ENCODE measurements at regions not wholly inside any gene's neighbourhood (a gene's known extent, or its start where the extent isn't known, plus 50 kb on each side); places are given as distances from the start of the nearest gene placed in this dataset.
"Not testable (repeated sequence)": the region's sequence is repeated elsewhere in the genome, so short reads cannot be mapped to it uniquely, and the experiment has no call there.

DNA sequence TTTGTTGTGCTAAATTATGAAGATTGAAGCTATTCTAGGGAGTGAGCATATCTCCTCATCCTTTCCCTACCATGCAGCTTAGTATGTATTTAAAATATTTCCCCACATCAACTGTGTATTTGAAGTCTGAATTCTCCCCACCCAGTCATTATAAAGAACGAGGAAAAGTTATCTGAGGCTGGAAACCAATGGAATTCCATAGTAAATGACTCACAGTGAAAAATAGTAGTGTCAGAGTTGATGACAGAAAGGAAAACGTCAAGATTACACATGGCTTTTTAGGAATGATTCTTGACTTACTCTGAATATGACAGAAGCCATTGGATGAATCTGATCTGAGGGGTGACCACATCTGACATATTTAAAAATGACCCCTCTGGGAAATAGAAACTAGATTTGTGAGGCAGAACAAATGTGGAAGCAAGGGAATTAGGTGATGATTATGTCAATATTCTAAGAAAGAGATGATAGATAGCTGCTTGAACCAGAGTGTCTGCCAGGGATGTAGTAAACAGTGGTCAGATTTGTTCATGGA is 1768.9 kb upstream of the CDH9 start:
- ATAC-seq (replicated peaks; ENCODE audit: extremely low read depth, poor library complexity, severe bottlenecking): no peak
- no peaks in the 10 kb centered on the region for H3K36me3 Mint-ChIP-seq (ENCODE audit: insufficient read depth)
- H3K27me3 Mint-ChIP-seq: no peaks in the 10 kb centered on the region
- no peak overlapping the region for H3K27ac Mint-ChIP-seq (ENCODE audit: low read depth)
- H3K9me3 Mint-ChIP-seq: peaks cover 13% of the 10 kb centered on the region
- H3K4me1 Mint-ChIP-seq: no peaks in the 10 kb centered on the region
- no peak for DNase-seq (ENCODE audit: low spot score in 2 of 2)
- H3K4me3 Mint-ChIP-seq: no peak overlapping the region

GRCh38 chr5:28799035-28799434 is 1760.6 kb upstream of the CDH9 start:
- not testable (repeated sequence) for H3K4me1 Mint-ChIP-seq; H3K36me3 Mint-ChIP-seq (ENCODE audit: insufficient read depth); DNase-seq (ENCODE audit: low spot score in 2 of 2); H3K27me3 Mint-ChIP-seq; H3K4me3 Mint-ChIP-seq; ATAC-seq (replicated peaks; ENCODE audit: extremely low read depth, poor library complexity, severe bottlenecking); H3K27ac Mint-ChIP-seq (ENCODE audit: low read depth)
- peaks cover 11% of the 10 kb centered on the region for H3K9me3 Mint-ChIP-seq

- DNase-seq (ENCODE audit: low spot score in 2 of 2) (no peak), ATAC-seq (replicated peaks; ENCODE audit: extremely low read depth, poor library complexity, severe bottlenecking) (no peak)
- Mint-ChIP-seq H3K36me3 (ENCODE audit: insufficient read depth) (no peaks in the 10 kb centered on the region), H3K4me1 (no peaks in the 10 kb centered on the region), H3K9me3 (peaks cover 19% of the 10 kb centered on the region), H3K4me3 (no peak overlapping the region), H3K27ac (ENCODE audit: low read depth) (no peak overlapping the region), H3K27me3 (no peaks in the 10 kb centered on the region)
Observed at GRCh38 chr5:28788954-28789353, 1750.6 kb upstream of the CDH9 start.

DNA sequence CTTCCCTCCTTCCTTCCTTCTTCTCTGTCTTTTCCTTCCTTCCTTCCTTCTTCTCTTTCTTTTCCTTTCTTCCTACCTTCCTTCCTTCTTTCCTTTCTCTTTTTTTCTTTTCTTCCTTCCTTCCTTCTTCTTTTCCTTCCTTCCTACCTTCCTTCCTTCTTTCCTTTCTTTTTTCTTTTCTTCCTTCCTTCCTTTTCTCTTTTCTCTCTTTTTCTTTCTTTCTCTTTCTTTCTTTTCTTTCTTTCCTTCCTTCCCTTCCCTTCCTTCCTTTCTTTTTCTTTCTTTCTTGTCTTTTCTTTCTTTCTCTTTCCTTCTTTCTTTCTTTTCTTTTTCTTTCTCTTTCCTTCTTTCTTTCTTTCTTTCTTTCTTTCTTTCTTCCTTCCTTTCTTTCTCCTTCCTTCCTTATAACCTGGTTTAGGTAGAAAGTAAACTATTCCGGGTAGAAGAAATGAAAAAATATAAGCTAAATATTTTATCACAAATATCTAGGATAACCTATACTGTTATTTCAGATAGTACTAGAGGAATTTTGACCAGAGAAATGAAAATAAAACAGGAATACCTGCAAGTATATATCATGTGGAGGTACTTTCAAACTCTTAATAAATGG is 1741.8 kb upstream of the CDH9 start:
- Mint-ChIP-seq H3K4me1 (no peaks in the 10 kb centered on the region), H3K4me3 (no peak overlapping the region), H3K9me3 (peaks cover 26% of the 10 kb centered on the region), H3K27me3 (no peaks in the 10 kb centered on the region), H3K36me3 (ENCODE audit: insufficient read depth) (peaks cover 2% of the 10 kb centered on the region), H3K27ac (ENCODE audit: low read depth) (no peak overlapping the region)
- DNase-seq (ENCODE audit: low spot score in 2 of 2) (no peak), ATAC-seq (replicated peaks; ENCODE audit: extremely low read depth, poor library complexity, severe bottlenecking) (no peak)

- Mint-ChIP-seq H3K9me3 (peaks cover 20% of the 10 kb centered on the region), H3K27me3 (no peaks in the 10 kb centered on the region), H3K4me1 (no peaks in the 10 kb centered on the region), H3K27ac (ENCODE audit: low read depth) (no peak overlapping the region), H3K4me3 (no peak overlapping the region), H3K36me3 (ENCODE audit: insufficient read depth) (peaks cover 2% of the 10 kb centered on the region)
- DNase-seq (ENCODE audit: low spot score in 2 of 2) (no peak), ATAC-seq (replicated peaks; ENCODE audit: extremely low read depth, poor library complexity, severe bottlenecking) (no peak)
Observed at GRCh38 chr5:28779161-28779754, 1740.9 kb upstream of the CDH9 start.

GRCh38 chr5:28770307-28770706 is 1731.9 kb upstream of the CDH9 start:
- no peak for ATAC-seq (replicated peaks; ENCODE audit: extremely low read depth, poor library complexity, severe bottlenecking)
- H3K27me3 Mint-ChIP-seq: no peaks in the 10 kb centered on the region
- no peak overlapping the region for H3K27ac Mint-ChIP-seq (ENCODE audit: low read depth)
- peaks cover 12% of the 10 kb centered on the region for H3K9me3 Mint-ChIP-seq
- H3K4me1 Mint-ChIP-seq: no peaks in the 10 kb centered on the region
- no peak overlapping the region for H3K4me3 Mint-ChIP-seq
- DNase-seq (ENCODE audit: low spot score in 2 of 2): no peak
- no peaks in the 10 kb centered on the region for H3K36me3 Mint-ChIP-seq (ENCODE audit: insufficient read depth)

- no peak for ATAC-seq (replicated peaks; ENCODE audit: extremely low read depth, poor library complexity, severe bottlenecking)
- no peaks in the 10 kb centered on the region for H3K4me1 Mint-ChIP-seq
- no peak for DNase-seq (ENCODE audit: low spot score in 2 of 2)
- H3K27me3 Mint-ChIP-seq: no peaks in the 10 kb centered on the region
- peaks cover 15% of the 10 kb centered on the region for H3K9me3 Mint-ChIP-seq
- no peak overlapping the region for H3K27ac Mint-ChIP-seq (ENCODE audit: low read depth)
- H3K36me3 Mint-ChIP-seq (ENCODE audit: insufficient read depth): no peaks in the 10 kb centered on the region
- H3K4me3 Mint-ChIP-seq: no peak overlapping the region
Observed at GRCh38 chr5:28766565-28767158, 1728.3 kb upstream of the CDH9 start.

- Mint-ChIP-seq H3K27ac (ENCODE audit: low read depth) (no peak overlapping the region), H3K4me1 (no peaks in the 10 kb centered on the region), H3K27me3 (no peaks in the 10 kb centered on the region), H3K9me3 (peaks cover 22% of the 10 kb centered on the region), H3K36me3 (ENCODE audit: insufficient read depth) (no peaks in the 10 kb centered on the region), H3K4me3 (no peak overlapping the region)
- no peak for DNase-seq (ENCODE audit: low spot score in 2 of 2)
- no peak for ATAC-seq (replicated peaks; ENCODE audit: extremely low read depth, poor library complexity, severe bottlenecking)
Observed at GRCh38 chr5:28751396-28751795, 1713.0 kb upstream of the CDH9 start.

DNA sequence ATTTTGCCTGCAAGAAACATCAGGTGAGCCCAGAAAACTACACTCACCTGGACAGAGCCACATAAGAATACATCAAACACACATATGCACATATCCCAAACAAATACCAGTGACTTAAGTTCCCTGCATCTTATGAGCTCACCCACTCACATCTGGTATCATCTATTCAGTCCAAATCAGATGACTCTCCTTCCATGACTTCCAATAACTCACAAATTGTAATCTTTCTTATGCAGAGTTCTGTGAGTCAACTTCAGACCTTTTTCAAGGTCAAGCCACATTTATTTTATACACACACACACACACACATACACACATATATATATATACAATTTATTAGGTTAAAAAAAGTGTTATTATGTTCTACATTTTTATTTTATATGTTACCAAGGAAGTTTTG is 1711.9 kb upstream of the CDH9 start:
- Mint-ChIP-seq H3K4me1 (no peaks in the 10 kb centered on the region), H3K27ac (ENCODE audit: low read depth) (no peak overlapping the region), H3K36me3 (ENCODE audit: insufficient read depth) (no peaks in the 10 kb centered on the region), H3K9me3 (peaks cover 17% of the 10 kb centered on the region), H3K4me3 (no peak overlapping the region), H3K27me3 (no peaks in the 10 kb centered on the region)
- DNase-seq (ENCODE audit: low spot score in 2 of 2) (no peak), ATAC-seq (replicated peaks; ENCODE audit: extremely low read depth, poor library complexity, severe bottlenecking) (no peak)

DNA sequence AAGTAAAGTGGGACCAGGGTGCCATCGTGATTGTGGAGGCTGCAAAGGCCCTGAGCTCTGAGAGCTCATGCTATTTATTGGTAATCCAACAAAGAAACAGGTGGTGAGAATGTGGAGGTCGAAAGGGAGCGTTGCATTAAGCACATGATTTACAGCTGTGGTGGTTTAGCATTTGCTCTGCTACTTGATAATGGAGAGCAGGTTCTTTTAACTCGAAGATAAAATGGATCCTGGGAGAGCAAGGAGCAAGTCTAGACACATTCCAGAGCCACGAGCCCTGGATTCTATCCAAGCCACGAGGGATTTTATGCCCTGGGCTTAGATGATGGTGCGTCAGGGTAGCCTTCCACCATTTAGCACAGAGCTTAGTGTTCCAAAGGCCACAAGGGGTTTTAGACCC is 1710.1 kb upstream of the CDH9 start:
- Mint-ChIP-seq H3K36me3 (ENCODE audit: insufficient read depth) (no peaks in the 10 kb centered on the region), H3K27ac (ENCODE audit: low read depth) (no peak overlapping the region), H3K4me1 (no peaks in the 10 kb centered on the region), H3K4me3 (no peak overlapping the region), H3K9me3 (peaks cover 13% of the 10 kb centered on the region), H3K27me3 (no peaks in the 10 kb centered on the region)
- ATAC-seq (replicated peaks; ENCODE audit: extremely low read depth, poor library complexity, severe bottlenecking) (no peak), DNase-seq (ENCODE audit: low spot score in 2 of 2) (no peak)

GRCh38 chr5:28743716-28744110 is 1705.3 kb upstream of the CDH9 start:
- no peak overlapping the region for H3K27ac Mint-ChIP-seq (ENCODE audit: low read depth)
- H3K4me3 Mint-ChIP-seq: no peak overlapping the region

GRCh38 chr5:28743025-28743715 is 1704.8 kb upstream of the CDH9 start:
- no peak overlapping the region for H3K27ac Mint-ChIP-seq (ENCODE audit: low read depth)
- no peaks in the 10 kb centered on the region for H3K4me1 Mint-ChIP-seq
- H3K36me3 Mint-ChIP-seq (ENCODE audit: insufficient read depth): no peaks in the 10 kb centered on the region
- H3K27me3 Mint-ChIP-seq: no peaks in the 10 kb centered on the region
- ATAC-seq (replicated peaks; ENCODE audit: extremely low read depth, poor library complexity, severe bottlenecking) (no peak), DNase-seq (ENCODE audit: low spot score in 2 of 2) (no peak)
- no peak overlapping the region for H3K4me3 Mint-ChIP-seq
- peaks cover 10% of the 10 kb centered on the region for H3K9me3 Mint-ChIP-seq

More at GRCh38 chr5:28743716-28744110, 1705.3 kb upstream of the CDH9 start:
- no peaks in the 10 kb centered on the region for H3K4me1 Mint-ChIP-seq
- ATAC-seq (replicated peaks; ENCODE audit: extremely low read depth, poor library complexity, severe bottlenecking): no peak
- H3K36me3 Mint-ChIP-seq (ENCODE audit: insufficient read depth): no peaks in the 10 kb centered on the region
- H3K27me3 Mint-ChIP-seq: no peaks in the 10 kb centered on the region
- DNase-seq (ENCODE audit: low spot score in 2 of 2): no peak
- peaks cover 11% of the 10 kb centered on the region for H3K9me3 Mint-ChIP-seq

GRCh38 chr5:28737682-28738081 is 1699.3 kb upstream of the CDH9 start:
- Mint-ChIP-seq H3K4me3 (no peak overlapping the region), H3K36me3 (ENCODE audit: insufficient read depth) (no peaks in the 10 kb centered on the region), H3K27me3 (no peaks in the 10 kb centered on the region), H3K4me1 (no peaks in the 10 kb centered on the region), H3K9me3 (peaks cover 23% of the 10 kb centered on the region), H3K27ac (ENCODE audit: low read depth) (no peak overlapping the region)
- DNase-seq (ENCODE audit: low spot score in 2 of 2) (no peak), ATAC-seq (replicated peaks; ENCODE audit: extremely low read depth, poor library complexity, severe bottlenecking) (no peak)
